Amniotic stem cell (primary cell): ENCODE measurements at regions not wholly inside any gene's neighbourhood (a gene's known extent, or its start where the extent isn't known, plus 50 kb on each side); places are given as distances from the start of the nearest gene placed in this dataset.
"Not testable (repeated sequence)": the region's sequence is repeated elsewhere in the genome, so short reads cannot be mapped to it uniquely, and the experiment has no call there.

Experiments used
- DNase-seq: peaks from one replicate; lab custom pipeline; 2025; lab: John Stamatoyannopoulos, UW

DNA sequence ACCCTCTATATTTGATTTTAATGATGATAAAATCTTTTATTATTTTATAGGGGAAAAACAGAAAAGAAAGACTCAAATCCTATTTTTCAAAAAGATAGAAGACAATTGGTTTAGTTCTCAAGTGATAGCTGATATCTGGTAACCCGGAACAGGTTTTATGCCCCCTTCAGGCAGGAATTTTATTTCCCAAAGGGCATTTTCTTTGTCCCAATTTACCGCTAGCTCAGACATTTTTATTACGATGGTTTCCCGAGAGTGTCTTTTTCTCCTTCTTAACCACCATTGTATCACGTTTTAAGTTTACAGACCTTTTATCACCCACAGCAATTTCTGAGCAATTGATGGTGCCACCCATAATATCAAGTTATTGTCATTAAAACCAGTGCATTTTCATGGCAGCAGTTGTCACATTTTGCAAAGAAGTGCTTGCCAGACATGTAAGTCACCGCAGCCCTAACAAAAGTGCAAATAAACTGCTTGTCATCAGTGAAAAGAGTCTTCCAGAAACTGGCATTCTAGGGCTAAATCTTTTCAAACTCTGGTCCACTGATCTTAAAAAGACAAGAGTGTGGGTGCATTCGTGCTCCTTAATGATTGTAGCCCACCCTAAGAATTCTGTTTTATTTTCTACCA is 204.8 kb upstream of the VCX start:
- no peak for DNase-seq

- DNase-seq, result no peak
Measured at GRCh38 chrX:7637066-7637465, 205.9 kb upstream of the VCX start.

DNA sequence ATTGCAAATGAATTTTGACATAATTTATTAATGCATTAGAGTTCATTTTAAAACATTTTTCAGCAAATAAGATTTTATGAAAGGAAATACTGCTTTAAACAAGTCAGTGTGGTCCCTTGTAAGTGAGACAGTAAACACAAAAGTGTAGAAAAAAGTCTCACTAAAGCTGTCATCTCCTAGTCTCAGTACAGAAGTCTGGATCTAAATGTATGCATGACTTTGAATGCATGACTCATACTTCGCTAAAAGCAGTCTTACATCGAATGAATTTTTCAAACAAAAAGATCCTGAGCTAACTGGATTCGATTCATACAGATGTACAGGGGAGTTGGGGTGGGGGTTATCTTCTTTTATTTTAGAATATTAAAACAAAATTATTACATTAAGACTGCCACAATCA is 207.4 kb upstream of the VCX start:
- DNase-seq, result no peak

GRCh38 chrX:7620560-7620959 is 222.4 kb upstream of the VCX start:
- DNase-seq, result no peak

DNA sequence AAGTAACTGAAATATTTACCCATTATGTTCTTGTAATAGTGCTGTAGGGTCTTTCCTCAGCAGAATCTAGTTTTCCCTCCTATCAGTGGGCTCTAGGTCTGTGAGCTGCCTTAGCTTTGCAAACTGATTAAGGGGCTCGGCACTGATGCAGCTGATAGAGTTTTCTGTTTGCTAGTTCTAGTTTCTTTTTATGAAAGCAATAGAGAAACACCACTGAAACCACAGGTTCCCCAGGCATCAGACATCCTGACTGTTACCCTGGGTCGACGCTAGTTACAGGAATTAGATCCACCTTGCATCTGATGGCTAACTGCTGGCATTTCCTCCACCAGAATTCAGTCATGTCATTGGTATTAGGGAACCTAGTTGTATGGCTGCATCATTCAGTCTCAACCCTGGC is 225.0 kb upstream of the VCX start:
- no peak for DNase-seq

GRCh38 chrX:7614616-7615015 is 228.4 kb upstream of the VCX start:
- no peak for DNase-seq

DNA sequence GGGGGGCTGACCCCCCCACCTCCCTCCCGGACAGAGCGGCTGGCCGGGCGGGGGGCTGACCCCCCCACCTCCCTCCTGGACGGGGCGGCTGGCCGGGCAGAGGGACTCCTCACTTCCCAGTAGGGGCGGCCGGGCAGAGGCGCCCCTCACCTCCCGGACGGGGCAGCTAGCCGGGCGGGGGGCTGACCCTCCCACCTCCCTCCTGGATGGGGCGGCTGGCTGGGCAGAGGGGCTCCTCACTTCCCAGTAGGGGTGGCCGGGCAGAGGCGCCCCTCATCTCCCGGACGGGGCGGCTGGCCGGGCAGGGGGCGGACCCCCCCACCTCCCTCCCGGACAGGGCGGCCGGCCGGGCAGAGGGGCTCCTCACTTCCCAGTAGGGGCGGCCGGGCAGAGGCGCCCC is 234.3 kb upstream of the VCX start:
- not testable (repeated sequence) for DNase-seq

- no peak for DNase-seq
Measured at GRCh38 chrX:7606039-7606652, 236.8 kb upstream of the VCX start.

DNA sequence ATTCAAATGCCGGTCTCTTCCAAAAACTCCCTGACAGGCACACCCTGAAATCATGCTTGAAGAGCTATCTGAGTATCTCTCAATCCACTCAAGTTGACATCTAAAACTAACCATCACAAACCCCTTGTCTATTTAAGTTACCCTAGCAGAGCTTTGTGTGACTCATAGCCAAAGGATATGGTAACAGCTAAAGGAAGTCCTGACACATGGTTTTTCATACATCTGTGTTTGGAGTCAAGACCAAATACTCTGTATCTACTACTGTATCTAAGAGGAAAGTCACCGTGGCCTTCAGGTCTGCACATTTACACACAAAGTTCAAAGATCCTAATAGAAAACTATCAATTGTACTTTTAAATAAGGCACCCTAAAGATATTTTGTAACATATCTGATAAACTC is 239.6 kb upstream of the VCX start:
- DNase-seq, result no peak

- DNase-seq, result no peak
Measured at GRCh38 chrX:7596822-7597221, 246.1 kb upstream of the VCX start.

DNA sequence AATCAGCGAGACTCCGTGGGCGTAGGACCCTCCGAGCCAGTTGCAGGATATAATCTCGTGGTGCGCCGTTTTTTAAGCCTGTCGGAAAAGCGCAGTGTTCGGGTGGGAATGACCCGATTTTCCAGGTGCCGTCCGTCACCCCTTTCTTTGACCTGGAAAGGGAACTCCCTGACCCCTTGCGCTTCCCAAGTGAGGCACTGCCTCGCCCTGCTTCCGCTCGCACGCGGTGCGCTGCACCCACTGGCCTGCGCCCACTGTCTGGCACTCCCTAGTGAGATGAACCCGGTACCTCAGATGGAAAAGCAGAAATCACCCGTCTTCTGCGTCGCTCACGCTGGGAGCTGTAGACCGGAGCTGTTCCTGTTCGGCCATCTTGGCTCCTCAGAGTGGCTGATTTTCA is 249.6 kb upstream of the VCX start:
- DNase-seq, result not testable (repeated sequence)

DNA sequence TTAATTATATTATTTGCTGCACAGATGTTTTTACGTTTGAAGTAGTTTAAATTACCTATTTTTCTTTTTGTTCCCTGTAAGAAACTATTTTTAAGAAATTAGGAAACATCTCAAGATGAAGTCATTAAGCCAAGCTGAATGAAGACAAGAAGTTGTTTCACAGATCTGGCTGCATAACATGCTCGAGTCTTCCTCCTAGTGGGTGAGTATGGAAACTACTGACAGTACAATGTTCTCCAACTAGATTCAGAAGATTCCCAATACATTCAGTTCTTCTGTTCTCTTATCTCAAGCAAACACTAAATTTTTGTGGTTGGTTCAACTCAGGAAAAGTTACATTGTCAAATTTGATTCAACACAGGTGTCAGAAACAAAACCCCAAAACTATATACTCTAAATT is 256.8 kb upstream of the VCX start:
- DNase-seq, result no peak

DNA sequence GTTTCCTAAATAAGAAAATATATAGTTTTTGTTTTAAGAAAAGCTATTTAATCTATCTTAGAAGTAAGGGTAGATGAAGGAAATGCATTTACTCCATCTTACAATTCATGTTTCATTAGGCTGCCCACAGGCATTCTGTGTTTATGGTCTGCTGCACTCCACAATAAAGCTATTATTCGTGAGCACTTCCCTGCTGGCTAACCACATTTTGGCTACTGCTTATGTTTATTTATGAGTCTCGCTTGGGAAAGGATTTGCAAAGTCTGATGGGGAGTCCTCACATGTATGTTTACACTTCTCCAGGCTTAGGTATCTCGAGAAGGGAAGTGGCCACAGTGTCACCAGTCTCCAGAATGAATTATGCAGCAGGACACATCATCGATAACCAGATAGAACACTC is 260.8 kb upstream of the VCX start:
- DNase-seq, result no peak

- DNase-seq, result no peak
Measured at GRCh38 chrX:7580127-7580526, 262.8 kb upstream of the VCX start.

DNA sequence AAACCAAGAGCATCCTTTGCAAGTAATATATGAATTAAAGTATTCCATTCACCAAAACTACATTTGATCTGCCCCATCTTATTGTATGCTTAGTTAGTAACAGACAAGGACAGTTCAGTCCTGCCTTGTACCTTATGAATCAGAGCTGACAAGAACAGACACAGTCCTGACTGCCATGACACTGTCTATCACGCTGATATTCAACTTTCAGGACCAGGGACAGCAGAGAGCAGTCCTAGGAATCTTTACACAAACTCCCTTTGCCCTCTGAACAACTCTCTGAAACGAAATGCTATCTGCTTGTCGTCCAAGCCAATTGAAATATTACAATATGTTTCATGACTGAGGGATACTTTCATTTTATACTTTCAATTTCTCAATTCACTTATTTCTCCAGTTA is 268.6 kb upstream of the VCX start:
- DNase-seq, result no peak

GRCh38 chrX:7570432-7571029 is 272.4 kb upstream of the VCX start:
- DNase-seq, result no peak

- DNase-seq, result no peak
Measured at GRCh38 chrX:7568597-7568996, 274.4 kb upstream of the VCX start.

DNA sequence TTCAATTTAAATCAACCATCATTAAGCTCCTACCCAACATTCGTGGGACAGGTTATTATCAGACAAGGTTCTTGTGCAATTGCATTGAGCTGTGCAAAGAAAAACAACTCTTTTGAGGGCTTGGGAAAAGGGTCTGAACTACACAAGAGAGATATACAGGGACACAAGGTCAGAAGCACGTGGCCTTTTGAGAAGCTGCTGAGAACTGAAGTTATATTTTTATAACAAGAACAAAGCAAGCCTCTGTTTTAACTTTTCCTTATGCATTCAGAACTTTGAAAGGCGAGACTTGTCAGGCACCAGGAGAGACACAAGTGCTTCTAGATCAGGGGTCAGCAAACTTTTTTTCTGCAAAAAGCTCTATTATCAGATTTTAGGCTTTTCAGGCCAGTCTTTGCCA is 274.8 kb upstream of the VCX start:
- no peak for DNase-seq

- no peak for DNase-seq
Measured at GRCh38 chrX:7552760-7553159, 290.2 kb upstream of the VCX start.

GRCh38 chrX:7546551-7547080 is 296.4 kb upstream of the VCX start:
- no peak for DNase-seq

GRCh38 chrX:7545564-7545963 is 297.4 kb upstream of the VCX start:
- DNase-seq, result no peak

GRCh38 chrX:7542587-7543380 is 300.2 kb upstream of the VCX start:
- no peak for DNase-seq

DNA sequence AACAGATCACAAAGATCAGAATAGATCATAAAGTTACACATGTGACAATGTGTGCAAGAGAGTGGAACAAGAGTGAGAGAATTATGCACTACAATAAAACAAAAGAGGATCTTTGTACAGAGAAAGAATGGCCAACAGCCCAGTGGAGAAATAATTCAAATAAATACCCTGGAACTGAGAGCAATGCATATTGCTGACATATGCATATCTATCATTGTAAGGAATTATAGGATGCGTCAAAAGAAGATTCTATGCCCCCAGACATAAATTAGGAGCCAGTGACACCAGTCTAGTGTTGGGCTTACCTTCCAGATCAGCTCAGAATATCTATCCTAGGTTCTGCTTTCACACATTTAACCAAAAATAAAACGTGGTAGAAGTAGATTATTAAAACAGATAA is 320.1 kb upstream of the VCX start:
- no peak for DNase-seq
